ENCODE measurements at regions not wholly inside any gene's neighbourhood (a gene's known extent, or its start where the extent isn't known, plus 50 kb on each side); places are given as distances from the start of the nearest gene placed in this dataset.
"Not testable (repeated sequence)": the region's sequence is repeated elsewhere in the genome, so short reads cannot be mapped to it uniquely, and the experiment has no call there.

- intact Hi-C loops (cut with DNase I): no loop called here
- no peak for DNase-seq (ENCODE audit: low spot score)
Measured at GRCh38 chr9:134568116-134568515, 73.5 kb upstream of the COL5A1 start.

- intact Hi-C loops (cut with DNase I): no loop called here
- DNase-seq (ENCODE audit: low spot score): no peak
Measured at GRCh38 chr9:134568811-134569210, 72.8 kb upstream of the COL5A1 start.

GRCh38 chr9:134569626-134570025, 72.0 kb upstream of the COL5A1 start:
- intact Hi-C loops (cut with DNase I): no loop called here
- DNase-seq (ENCODE audit: low spot score): no peak

GRCh38 chr9:134570151-134570621, 71.4 kb upstream of the COL5A1 start:
- DNase-seq (ENCODE audit: low spot score): no peak
- intact Hi-C loops (cut with DNase I): no loop called here

- intact Hi-C loops (cut with DNase I): no loop called here
- DNase-seq (ENCODE audit: low spot score): no peak
Measured at GRCh38 chr9:134570711-134571325, 70.8 kb upstream of the COL5A1 start.

GRCh38 chr9:134571326-134571931, 70.2 kb upstream of the COL5A1 start:
- intact Hi-C loops (cut with DNase I): no loop called here
- no peak for DNase-seq (ENCODE audit: low spot score)

GRCh38 chr9:134571946-134572917, 69.4 kb upstream of the COL5A1 start:
- intact Hi-C loops (cut with DNase I): no loop called here
- no peak for DNase-seq (ENCODE audit: low spot score)

GRCh38 chr9:134574686-134575085, 66.9 kb upstream of the COL5A1 start:
- not testable (repeated sequence) for DNase-seq (ENCODE audit: low spot score)

GRCh38 chr9:134575103-134575900, 66.3 kb upstream of the COL5A1 start:
- DNase-seq (ENCODE audit: low spot score): no peak
- intact Hi-C loops (cut with DNase I): no loop called here

More at GRCh38 chr9:134574686-134575085, 66.9 kb upstream of the COL5A1 start:
- intact Hi-C loops (cut with DNase I): not testable (repeated sequence)

- no peak for DNase-seq (ENCODE audit: low spot score)
- intact Hi-C loops (cut with DNase I): no loop called here
Measured at GRCh38 chr9:134575901-134576176, 65.8 kb upstream of the COL5A1 start.

- DNase-seq (ENCODE audit: low spot score): no peak
- intact Hi-C loops (cut with DNase I): no loop called here
Measured at GRCh38 chr9:134585021-134585561, 56.5 kb upstream of the COL5A1 start.

- intact Hi-C loops (cut with DNase I): no loop called here
- DNase-seq (ENCODE audit: low spot score): no peak
Measured at GRCh38 chr9:134585746-134586706, 55.6 kb upstream of the COL5A1 start.

- intact Hi-C loops (cut with DNase I): loop anchor here (5.0 kb wide), 1 partner anchor 42 kb away; no protein-coding TSS in a partner anchor
- no peak for DNase-seq (ENCODE audit: low spot score)
Measured at GRCh38 chr9:134589748-134590147, 51.9 kb upstream of the COL5A1 start.

GRCh38 chr9:134590240-134591081, 51.1 kb upstream of the COL5A1 start:
- intact Hi-C loops (cut with DNase I): loop anchor here (5.0 kb wide), 1 partner anchor 43 kb away; no protein-coding TSS in a partner anchor
- no peak for DNase-seq (ENCODE audit: low spot score)

GRCh38 chr9:134591082-134591571, 50.5 kb upstream of the COL5A1 start:
- intact Hi-C loops (cut with DNase I): loop anchor here (5.0 kb wide), 1 partner anchor 44 kb away; no protein-coding TSS in a partner anchor
- no peak for DNase-seq (ENCODE audit: low spot score)

- DNase-seq (ENCODE audit: low spot score): no peak
- intact Hi-C loops (cut with DNase I): loop anchor here (5.0 kb wide), 1 partner anchor 44 kb away; no protein-coding TSS in a partner anchor
Measured at GRCh38 chr9:134591573-134591981, 50.0 kb upstream of the COL5A1 start.

Measured in cardiac septum (tissue), 1 donor.